ENCODE measurements at regions not wholly inside any gene's neighbourhood (a gene's known extent, or its start where the extent isn't known, plus 50 kb on each side); places are given as distances from the start of the nearest gene placed in this dataset.

DNA sequence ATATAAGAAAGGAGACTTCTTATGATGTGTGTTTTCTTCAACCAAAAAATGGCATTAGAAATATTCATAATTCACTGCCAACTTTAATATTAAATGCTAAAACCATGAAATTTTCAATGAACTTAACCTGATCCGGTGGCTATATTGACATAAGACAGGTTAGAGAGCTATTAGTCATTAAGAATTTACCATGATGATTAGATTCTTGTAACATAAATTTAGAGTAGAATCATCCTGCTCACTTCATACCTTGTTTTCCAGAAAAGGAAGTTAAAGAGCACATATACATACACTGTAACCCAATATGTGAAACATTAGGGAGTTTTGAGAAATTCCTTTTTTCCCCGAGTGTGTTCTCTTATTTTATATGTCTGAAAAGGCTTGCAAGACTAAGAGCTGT lies 430.3 kb upstream of the SEMA3A start:
- TF ChIP-seq POLR2A (IDR thresholded peaks at IDR 0.05; ENCODE audit: low read length), result no peak
- no peak for TF ChIP-seq GATA1 (IDR thresholded peaks at IDR 0.05; ENCODE audit: low read depth, low read length)
